Activated CD8-positive, alpha-beta T cell treated with anti-CD3 and anti-CD28 coated beads for 36 hours (primary cell): ENCODE measurements at regions not wholly inside any gene's neighbourhood (a gene's known extent, or its start where the extent isn't known, plus 50 kb on each side); places are given as distances from the start of the nearest gene placed in this dataset.

Experiments
- ATAC-seq: fragments of 200-7000 bp; cut with Tn5 transposase; one replicate; pipeline ENCODE4 v1.10.0; 2021; ENCODE audit warnings: mild to moderate bottlenecking, moderate library complexity
- CTCF ChIA-PET: fragments of 350-600 bp; sonication (Branson Sonifier 250); formaldehyde crosslinking; loops from one replicate; lab custom pipeline; 2021; ENCODE audit warnings: antibody characterized with exemption; lab: Charles Lee
- POLR2A ChIA-PET: fragments of 350-600 bp; sonication (Branson Sonifier 250); formaldehyde crosslinking; loops from one replicate; lab custom pipeline; 2021; ENCODE audit warnings: antibody characterized with exemption; lab: Charles Lee
- DNase-seq: peaks from one replicate; pipeline ENCODE4 v3.0.0-alpha.2; 2020
- H3K27ac Mint-ChIP-seq: one replicate; pipeline ENCODE4 v1.8.0; 2021; ENCODE audit warnings: mild to moderate bottlenecking, mixed read lengths
- H3K27me3 Mint-ChIP-seq: one replicate; pipeline ENCODE4 v1.8.0; 2021; ENCODE audit warnings: mixed read lengths
- H3K36me3 Mint-ChIP-seq: one replicate; pipeline ENCODE4 v1.8.0; 2021; ENCODE audit warnings: low read depth, mixed read lengths
- H3K4me1 Mint-ChIP-seq: one replicate; pipeline ENCODE4 v1.8.0; 2021; ENCODE audit warnings: low read depth, mixed read lengths
- H3K4me3 Mint-ChIP-seq: one replicate; pipeline ENCODE4 v1.8.0; 2021; ENCODE audit warnings: mild to moderate bottlenecking, moderate library complexity, mixed read lengths
- H3K9me3 Mint-ChIP-seq: one replicate; pipeline ENCODE4 v1.8.0; 2021; ENCODE audit warnings: mixed read lengths
- CTCF ChIP-seq: fragments of 200-600 bp; IDR thresholded peaks from one replicate; pipeline ENCODE4 v1.8.0; 2022; ENCODE audit warnings: antibody characterized with exemption, mild to moderate bottlenecking
- intact Hi-C: fragments of 100-400 bp; cut with micrococcal nuclease; formaldehyde crosslinking; loops from one replicate; pipeline ENCODE4 v1.10.0; 2022

DNA sequence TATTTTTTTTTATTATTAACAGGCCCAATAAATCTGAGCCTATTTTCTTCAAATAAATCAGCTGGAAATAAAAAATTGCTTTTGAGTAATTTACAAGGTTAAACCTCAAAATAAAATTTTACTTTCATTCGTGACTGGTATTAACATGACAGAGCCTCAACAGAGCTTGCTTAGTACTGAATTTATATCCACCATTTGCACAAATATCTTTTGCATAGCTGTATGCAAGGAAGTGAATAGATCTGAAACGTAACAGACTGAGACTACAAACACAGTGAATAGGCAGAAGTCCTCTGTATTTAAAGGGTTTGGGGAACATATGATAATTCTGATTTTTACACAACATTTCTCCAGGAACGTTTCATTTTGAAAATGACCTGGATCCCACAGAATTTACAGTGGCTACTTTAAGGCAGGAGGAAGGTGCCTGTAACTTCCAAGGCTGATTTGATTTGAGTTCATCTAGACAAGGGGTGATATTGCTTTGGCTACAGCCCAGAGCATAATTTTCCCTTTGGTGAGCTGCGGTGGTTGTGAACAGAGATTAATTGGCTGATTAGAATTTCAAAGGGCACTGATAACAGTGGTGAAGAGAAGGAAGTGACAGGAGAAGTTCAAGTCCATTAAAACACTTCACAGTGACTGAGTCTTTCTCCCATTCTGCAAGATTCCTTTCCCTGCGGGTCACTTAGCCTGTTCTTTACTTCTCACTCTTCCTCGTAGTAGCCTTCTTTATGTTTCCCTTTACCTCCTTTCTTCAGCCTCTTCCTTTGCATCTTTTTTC, 121.2 kb upstream of the SASH1 start:
- no peaks in the 10 kb centered on the region for H3K9me3 Mint-ChIP-seq
- DNase-seq, result no peak
- no peak for ATAC-seq
- no peak overlapping the region for H3K27ac Mint-ChIP-seq
- peaks cover 33% of the 10 kb centered on the region for H3K27me3 Mint-ChIP-seq
- no peaks in the 10 kb centered on the region for H3K36me3 Mint-ChIP-seq
- no peak for TF ChIP-seq CTCF
- ChIA-PET CTCF (interaction anchor here (1.6 kb wide), 1 partner anchor 44 kb away, joined by 5 read pairs; no protein-coding TSS in a partner anchor), POLR2A (no interaction called here)
- H3K4me3 Mint-ChIP-seq, result no peak overlapping the region
- H3K4me1 Mint-ChIP-seq, result no peaks in the 10 kb centered on the region
- intact Hi-C loops, result no loop called here

- no peak for TF ChIP-seq CTCF
- H3K9me3 Mint-ChIP-seq, result no peaks in the 10 kb centered on the region
- DNase-seq (no peak), ATAC-seq (no peak)
- H3K27ac Mint-ChIP-seq, result no peak overlapping the region
- intact Hi-C loops, result no loop called here
- POLR2A ChIA-PET, result no interaction called here
- H3K36me3 Mint-ChIP-seq, result no peaks in the 10 kb centered on the region
- no peak overlapping the region for H3K4me3 Mint-ChIP-seq
- H3K4me1 Mint-ChIP-seq, result no peaks in the 10 kb centered on the region
- CTCF ChIA-PET, result interaction anchor here (1.6 kb wide), 1 partner anchor 45 kb away, joined by 5 read pairs; no protein-coding TSS in a partner anchor
- H3K27me3 Mint-ChIP-seq, result peaks cover 31% of the 10 kb centered on the region
Observed at GRCh38 chr6:148222376-148222775, 120.3 kb upstream of the SASH1 start.

GRCh38 chr6:148222846-148223245, 119.8 kb upstream of the SASH1 start:
- POLR2A ChIA-PET, result no interaction called here
- H3K27ac Mint-ChIP-seq, result no peak overlapping the region
- TF ChIP-seq CTCF, result no peak
- no peak for DNase-seq
- no peaks in the 10 kb centered on the region for H3K36me3 Mint-ChIP-seq
- ATAC-seq, result no peak
- peaks cover 33% of the 10 kb centered on the region for H3K27me3 Mint-ChIP-seq
- no peaks in the 10 kb centered on the region for H3K9me3 Mint-ChIP-seq
- no peaks in the 10 kb centered on the region for H3K4me1 Mint-ChIP-seq
- H3K4me3 Mint-ChIP-seq, result no peak overlapping the region
- intact Hi-C loops, result no loop called here
- CTCF ChIA-PET, result interaction anchor here (1.6 kb wide), 1 partner anchor 46 kb away, joined by 5 read pairs; no protein-coding TSS in a partner anchor

DNA sequence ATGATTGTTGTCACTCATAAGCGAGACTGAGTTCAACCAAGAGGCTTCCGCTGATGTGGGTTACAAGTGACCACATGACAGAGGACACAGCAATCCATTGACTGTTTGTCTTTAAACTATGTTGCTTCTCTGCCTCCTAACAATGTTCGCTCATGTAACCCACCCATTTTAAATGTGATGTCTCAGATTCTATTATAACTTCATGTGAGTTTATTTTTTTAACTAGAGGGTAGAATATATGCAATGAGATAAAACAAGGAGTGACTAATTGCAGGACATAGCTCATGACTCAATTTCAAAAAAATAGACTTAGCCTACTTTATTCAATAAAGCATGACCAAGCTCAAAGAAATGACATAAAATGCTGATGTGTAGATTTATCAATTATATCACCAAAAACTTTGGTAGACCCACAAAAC, 119.2 kb upstream of the SASH1 start:
- ChIA-PET POLR2A (no interaction called here), CTCF (interaction anchor here (1.1 kb wide), 1 partner anchor 9 kb away, joined by 3 read pairs; no protein-coding TSS in a partner anchor)
- TF ChIP-seq CTCF, result no peak
- no peak for ATAC-seq
- Mint-ChIP-seq H3K36me3 (no peaks in the 10 kb centered on the region), H3K4me3 (no peak overlapping the region), H3K9me3 (no peaks in the 10 kb centered on the region), H3K27me3 (peaks cover 33% of the 10 kb centered on the region), H3K4me1 (no peaks in the 10 kb centered on the region), H3K27ac (no peak overlapping the region)
- intact Hi-C loops, result no loop called here
- DNase-seq, result no peak

GRCh38 chr6:148225871-148226270, 116.8 kb upstream of the SASH1 start:
- no peak overlapping the region for H3K4me3 Mint-ChIP-seq
- DNase-seq (no peak), ATAC-seq (no peak)
- H3K36me3 Mint-ChIP-seq, result no peaks in the 10 kb centered on the region
- CTCF ChIA-PET, result no interaction called here
- no peak overlapping the region for H3K27ac Mint-ChIP-seq
- no peaks in the 10 kb centered on the region for H3K4me1 Mint-ChIP-seq
- no peak for TF ChIP-seq CTCF
- POLR2A ChIA-PET, result no interaction called here
- H3K27me3 Mint-ChIP-seq, result peaks cover 23% of the 10 kb centered on the region
- intact Hi-C loops, result no loop called here
- no peaks in the 10 kb centered on the region for H3K9me3 Mint-ChIP-seq
